GM19023 (cell line): ENCODE measurements at regions not wholly inside any gene's neighbourhood (a gene's known extent, or its start where the extent isn't known, plus 50 kb on each side); places are given as distances from the start of the nearest gene placed in this dataset.
"Not testable (repeated sequence)": the region's sequence is repeated elsewhere in the genome, so short reads cannot be mapped to it uniquely, and the experiment has no call there.

ENCODE experiments used
- ATAC-seq: cut with Tn5 transposase; IDR thresholded peaks from one replicate; pipeline ENCODE4 v1.9.1; 2021; ENCODE audit warnings: mild to moderate bottlenecking, moderate library complexity; ENCODE audit not compliant: unreplicated experiment

DNA sequence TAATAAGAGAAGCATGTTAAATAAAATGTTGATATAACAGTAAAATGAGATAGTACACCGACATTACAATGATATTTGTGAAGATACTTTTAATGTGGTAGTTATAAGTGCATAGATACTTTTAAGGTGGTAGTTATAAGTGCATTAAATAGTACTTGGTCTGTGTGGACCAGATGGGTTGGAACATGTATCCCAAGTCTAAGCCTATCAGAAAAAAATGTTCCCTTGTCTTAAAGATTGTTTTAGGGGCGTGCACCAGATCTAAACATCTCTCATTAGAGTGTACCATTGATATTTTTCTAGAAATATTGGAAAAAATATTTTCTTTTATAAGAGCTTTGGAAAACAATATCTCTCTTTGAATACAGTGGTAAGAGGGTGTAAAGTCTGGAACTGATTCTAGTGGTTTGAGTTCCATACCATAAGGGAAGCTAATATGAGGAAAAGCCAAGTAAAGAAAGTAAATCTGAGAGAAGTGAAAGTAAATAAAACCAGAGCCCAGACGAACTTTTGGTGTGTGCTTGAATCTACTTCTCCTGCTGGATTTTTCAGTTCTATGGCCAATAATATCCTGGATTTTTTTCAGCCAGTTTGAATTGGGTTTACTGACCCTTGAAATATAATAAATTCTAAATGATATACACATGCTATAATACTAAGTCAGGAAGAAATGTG is 175.3 kb downstream of the MBL2 start:
- no peak for ATAC-seq

DNA sequence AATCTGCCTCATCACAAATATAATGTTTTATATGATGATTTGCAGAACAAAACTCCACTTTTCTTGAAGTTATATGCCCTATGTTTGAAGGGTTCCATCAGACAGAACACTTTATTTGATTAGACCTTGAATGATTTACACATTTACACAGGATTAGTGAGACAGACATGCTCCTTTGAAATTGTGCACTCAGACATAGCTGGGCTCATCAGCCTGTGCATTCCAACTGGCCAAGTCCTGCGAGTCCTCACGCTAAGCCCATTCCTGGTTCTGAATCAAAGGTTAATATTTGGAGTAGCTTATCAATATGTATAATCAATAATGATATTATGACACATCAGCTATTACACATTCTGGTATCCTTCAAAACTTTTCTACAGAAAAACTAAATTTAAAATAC is 173.6 kb downstream of the MBL2 start:
- no peak for ATAC-seq

- ATAC-seq = no peak
Observed at GRCh38 chr10:52599551-52600200, 172.9 kb downstream of the MBL2 start.

GRCh38 chr10:52604131-52604530 is 168.5 kb downstream of the MBL2 start:
- not testable (repeated sequence) for ATAC-seq

DNA sequence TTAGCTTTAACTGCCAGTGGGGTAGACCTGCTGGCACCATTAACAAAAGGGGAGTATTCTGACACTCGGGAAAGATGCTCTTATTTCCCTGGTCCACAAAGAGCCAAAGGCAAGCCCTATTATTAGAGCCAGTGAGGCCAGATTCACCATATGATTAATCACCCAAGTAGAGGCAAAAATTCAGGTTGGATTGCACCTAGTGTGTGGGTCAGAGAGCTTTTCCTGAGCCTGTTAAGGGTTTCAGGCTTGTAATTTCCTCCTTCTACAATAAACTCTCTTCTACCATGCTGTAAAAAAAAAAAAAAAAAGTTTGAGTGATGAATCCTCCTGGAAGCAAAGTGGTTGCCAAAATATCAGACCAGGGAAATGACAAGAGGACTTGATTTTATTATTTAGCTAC is 163.5 kb downstream of the MBL2 start:
- ATAC-seq = no peak

GRCh38 chr10:52609626-52610240 is 162.9 kb downstream of the MBL2 start:
- no peak for ATAC-seq

DNA sequence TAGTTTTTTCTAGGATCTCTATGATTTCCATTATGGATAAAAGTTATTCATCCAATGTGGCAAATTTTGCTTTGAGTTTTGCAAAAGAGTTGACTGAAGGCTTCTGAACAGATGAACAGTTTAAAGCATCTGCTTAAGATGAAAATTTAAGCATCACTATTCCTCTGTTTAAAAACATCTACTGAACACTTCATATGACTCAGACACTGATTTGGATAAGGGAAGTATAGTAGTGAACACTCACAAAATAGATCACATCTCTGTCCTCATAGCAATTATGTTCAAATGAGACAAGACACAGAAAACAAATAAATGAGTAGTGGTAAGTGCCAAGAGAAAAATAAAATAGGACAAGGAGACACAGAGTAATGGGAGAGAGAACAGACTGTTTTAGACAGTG is 157.3 kb downstream of the MBL2 start:
- ATAC-seq = no peak

- no peak for ATAC-seq
Observed at GRCh38 chr10:52615756-52616394, 156.7 kb downstream of the MBL2 start.

DNA sequence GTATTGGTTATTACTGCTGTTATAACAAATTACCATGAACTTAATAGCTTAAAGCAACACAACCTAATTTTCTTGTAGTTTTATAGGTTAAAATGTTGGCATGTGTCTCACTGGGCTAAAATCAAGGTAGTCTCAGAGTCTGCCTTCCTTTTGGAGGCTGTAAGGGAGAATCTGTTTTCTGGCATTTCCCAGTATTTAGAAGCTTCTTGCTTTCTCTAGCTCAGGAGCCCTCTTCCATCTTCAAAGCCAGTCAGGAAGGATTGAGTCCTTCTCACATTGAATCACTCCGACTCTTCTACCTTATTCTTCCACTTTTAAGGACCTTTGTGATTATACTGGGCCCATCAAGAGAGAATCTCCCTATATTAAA is 156.2 kb downstream of the MBL2 start:
- ATAC-seq = no peak

GRCh38 chr10:52617346-52617745 is 155.2 kb downstream of the MBL2 start:
- ATAC-seq = no peak

- ATAC-seq = no peak
Observed at GRCh38 chr10:52619052-52619451, 153.5 kb downstream of the MBL2 start.

DNA sequence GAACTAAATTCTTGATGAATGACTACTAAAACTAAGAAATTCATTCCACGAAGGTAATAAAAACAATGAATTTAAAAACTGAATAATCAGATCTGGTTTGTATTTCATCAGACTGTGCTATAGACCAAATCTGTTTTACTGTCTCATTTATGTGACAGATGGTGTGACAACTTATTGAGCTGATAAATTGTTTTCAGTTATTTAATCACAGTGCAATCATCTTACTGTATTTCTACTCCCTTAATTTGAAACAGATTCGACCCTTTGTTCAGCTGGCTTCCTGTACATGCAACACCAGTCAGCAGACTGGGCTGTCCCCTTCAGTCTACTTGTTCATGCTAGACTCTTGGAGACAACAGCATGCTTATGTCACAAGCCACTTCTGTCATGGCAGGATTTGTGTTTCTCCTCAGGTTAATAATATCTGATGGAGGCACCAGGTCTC is 150.9 kb downstream of the MBL2 start:
- no peak for ATAC-seq

- no peak for ATAC-seq
Observed at GRCh38 chr10:52623761-52624160, 148.8 kb downstream of the MBL2 start.

- ATAC-seq = no peak
Observed at GRCh38 chr10:52627279-52627678, 145.3 kb downstream of the MBL2 start.

DNA sequence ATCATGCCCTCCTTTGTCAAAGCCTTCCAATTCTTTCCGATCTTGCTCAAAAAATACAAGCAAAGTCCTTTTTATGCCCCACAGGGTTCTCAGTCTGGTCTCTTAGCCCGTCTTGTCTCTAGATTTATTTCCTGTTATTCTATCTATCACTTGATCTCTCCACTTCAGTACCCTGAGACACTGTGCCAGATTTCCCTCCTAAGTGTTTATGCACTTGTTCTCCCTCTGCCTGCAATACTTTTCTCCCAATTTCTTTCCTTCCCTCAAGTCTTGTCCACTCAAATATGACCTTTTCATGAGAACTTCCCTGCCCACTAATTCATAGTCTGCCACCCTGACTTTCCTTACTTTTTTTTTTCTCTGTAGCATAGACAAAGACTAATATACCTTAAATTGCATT is 141.4 kb downstream of the MBL2 start:
- ATAC-seq = no peak

- no peak for ATAC-seq
Observed at GRCh38 chr10:52631648-52632047, 140.9 kb downstream of the MBL2 start.

GRCh38 chr10:52632591-52632990 is 140.0 kb downstream of the MBL2 start:
- no peak for ATAC-seq

- ATAC-seq = no peak
Observed at GRCh38 chr10:52633266-52633665, 139.3 kb downstream of the MBL2 start.

- no peak for ATAC-seq
Observed at GRCh38 chr10:52635651-52636050, 136.9 kb downstream of the MBL2 start.

DNA sequence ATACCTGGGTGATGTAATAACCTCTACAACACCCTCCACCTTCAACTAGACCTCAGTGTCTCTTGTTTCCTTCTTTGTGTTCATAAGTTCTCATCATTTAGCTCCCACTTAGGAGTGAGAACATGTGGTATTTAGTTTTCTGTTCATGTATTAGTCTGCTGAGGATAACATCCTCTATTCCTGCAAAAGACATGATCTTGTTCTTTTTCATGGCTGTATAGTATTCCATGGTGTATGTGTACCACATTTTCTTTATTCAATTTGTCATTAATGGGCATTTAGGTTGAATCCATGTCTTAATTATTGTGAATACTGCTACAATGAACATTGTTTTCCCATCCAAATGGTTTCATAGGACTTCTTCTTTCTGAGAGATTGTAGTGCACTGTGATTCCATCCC is 135.7 kb downstream of the MBL2 start:
- no peak for ATAC-seq

GRCh38 chr10:52637592-52637991 is 135.0 kb downstream of the MBL2 start:
- ATAC-seq = no peak

- ATAC-seq = no peak
Observed at GRCh38 chr10:52639652-52640051, 132.9 kb downstream of the MBL2 start.
